OCI-LY1 (cell line): ENCODE measurements at regions not wholly inside any gene's neighbourhood (a gene's known extent, or its start where the extent isn't known, plus 50 kb on each side); places are given as distances from the start of the nearest gene placed in this dataset.

ENCODE experiments used
- EZH2 ChIP-seq: fragments of 200-600 bp; sonication (generic), shearing (Covaris generic); IDR thresholded peaks from 2 replicates; pipeline ENCODE4 v1.8.0; 2017; ENCODE audit warnings: borderline replicate concordance, mixed run types, mild to moderate bottlenecking, antibody characterized with exemption, low read length, moderate library complexity, mixed read lengths
- TF ChIP-seq, protein P1 (sequence below): fragments of 200-600 bp; sonication (generic), shearing (Covaris generic); IDR thresholded peaks from 2 replicates; pipeline ENCODE4 v1.5.1; 2017; ENCODE audit warnings: mild to moderate bottlenecking, antibody characterized with exemption, low read length, moderate library complexity, mixed read lengths

DNA sequence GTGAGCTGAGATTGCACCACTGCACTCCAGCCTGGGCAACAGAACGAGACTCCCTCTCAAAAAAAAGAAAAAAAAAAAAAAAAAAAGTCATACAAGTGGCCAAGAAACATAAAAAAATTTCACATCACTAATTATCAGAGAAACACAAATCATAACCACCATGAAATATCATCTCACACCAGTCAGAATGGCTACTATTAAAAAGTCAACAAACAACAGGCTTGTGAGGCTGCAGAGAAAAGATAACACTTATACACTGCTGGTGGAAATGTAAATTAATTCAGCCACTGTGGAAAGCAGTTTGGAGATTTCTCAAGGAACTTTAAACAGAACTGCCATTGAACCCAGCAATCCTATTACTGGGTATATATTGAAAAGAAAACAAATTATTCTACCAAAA lies 291.1 kb upstream of the MCTP2 start:
- TF ChIP-seq, protein P1, sequence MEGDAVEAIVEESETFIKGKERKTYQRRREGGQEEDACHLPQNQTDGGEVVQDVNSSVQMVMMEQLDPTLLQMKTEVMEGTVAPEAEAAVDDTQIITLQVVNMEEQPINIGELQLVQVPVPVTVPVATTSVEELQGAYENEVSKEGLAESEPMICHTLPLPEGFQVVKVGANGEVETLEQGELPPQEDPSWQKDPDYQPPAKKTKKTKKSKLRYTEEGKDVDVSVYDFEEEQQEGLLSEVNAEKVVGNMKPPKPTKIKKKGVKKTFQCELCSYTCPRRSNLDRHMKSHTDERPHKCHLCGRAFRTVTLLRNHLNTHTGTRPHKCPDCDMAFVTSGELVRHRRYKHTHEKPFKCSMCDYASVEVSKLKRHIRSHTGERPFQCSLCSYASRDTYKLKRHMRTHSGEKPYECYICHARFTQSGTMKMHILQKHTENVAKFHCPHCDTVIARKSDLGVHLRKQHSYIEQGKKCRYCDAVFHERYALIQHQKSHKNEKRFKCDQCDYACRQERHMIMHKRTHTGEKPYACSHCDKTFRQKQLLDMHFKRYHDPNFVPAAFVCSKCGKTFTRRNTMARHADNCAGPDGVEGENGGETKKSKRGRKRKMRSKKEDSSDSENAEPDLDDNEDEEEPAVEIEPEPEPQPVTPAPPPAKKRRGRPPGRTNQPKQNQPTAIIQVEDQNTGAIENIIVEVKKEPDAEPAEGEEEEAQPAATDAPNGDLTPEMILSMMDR = no peak
- no peak for TF ChIP-seq EZH2
